OCI-LY7 (cell line): ENCODE measurements at regions not wholly inside any gene's neighbourhood (a gene's known extent, or its start where the extent isn't known, plus 50 kb on each side); places are given as distances from the start of the nearest gene placed in this dataset.

Source experiments
- BruUV-seq: library from RNA; stranded (reverse); fragments of 400-500 nt; replicated peaks from 2 replicates; lab custom pipeline; 2021; lab: Mats Ljungman, UMichigan
- CTCF ChIA-PET: fragments of 300-600 bp; sonication (Branson Sonifier 250); formaldehyde crosslinking; loops from one replicate; lab custom pipeline; 2022; ENCODE audit warnings: antibody characterized with exemption; ENCODE audit not compliant: unreplicated experiment; lab: Charles Lee
- POLR2A ChIA-PET: fragments of 300-600 bp; sonication (Branson Sonifier 250); formaldehyde crosslinking; loops from one replicate; lab custom pipeline; 2022; ENCODE audit warnings: antibody characterized with exemption; lab: Charles Lee
- DNase-seq: peaks from one replicate; pipeline ENCODE4 v3.0.0-alpha.2; 2015; ENCODE audit warnings: low spot score
- H2AFZ ChIP-seq: fragments of 200-600 bp; sonication (generic), shearing (Covaris generic); 2 replicates; pipeline ENCODE4 v1.6.1; 2014; ENCODE audit warnings: mild to moderate bottlenecking, antibody characterized with exemption, low read length, moderate library complexity
- H3K27ac ChIP-seq: fragments of 200-600 bp; sonication (generic); 2 replicates; pipeline ENCODE4 v1.5.1; 2014; ENCODE audit warnings: mixed run types, low read depth, mild to moderate bottlenecking, moderate library complexity, low read length, inconsistent platforms; ENCODE audit not compliant: poor library complexity, severe bottlenecking
- H3K36me3 ChIP-seq: fragments of 200-600 bp; sonication (generic); 2 replicates; pipeline ENCODE4 v1.6.1; 2014; ENCODE audit warnings: mild to moderate bottlenecking, antibody characterized with exemption, low read length, moderate library complexity, mixed read lengths; ENCODE audit not compliant: insufficient read depth
- H3K4me1 ChIP-seq: fragments of 200-600 bp; sonication (generic); 2 replicates; pipeline ENCODE4 v1.5.1; 2014; ENCODE audit warnings: mild to moderate bottlenecking, low read length; ENCODE audit not compliant: insufficient read depth, poor library complexity, severe bottlenecking
- H3K4me2 ChIP-seq: fragments of 200-600 bp; sonication (generic); 2 replicates; pipeline ENCODE4 v1.6.1; 2014; ENCODE audit warnings: mild to moderate bottlenecking, low read length
- H3K4me3 ChIP-seq: fragments of 200-600 bp; sonication (generic); 2 replicates; pipeline ENCODE4 v1.5.1; 2014; ENCODE audit warnings: mild to moderate bottlenecking, low read depth, low read length; ENCODE audit not compliant: poor library complexity, severe bottlenecking
- H3K79me2 ChIP-seq: fragments of 200-600 bp; sonication (generic); 2 replicates; pipeline ENCODE4 v1.6.1; 2016; ENCODE audit warnings: low read depth, mild to moderate bottlenecking, low read length, moderate library complexity, mixed read lengths; ENCODE audit not compliant: insufficient read depth
- H3K9me2 ChIP-seq: fragments of 200-600 bp; sonication (generic); 2 replicates; pipeline ENCODE4 v1.6.1; 2016; ENCODE audit warnings: mild to moderate bottlenecking, low read length, mixed read lengths; ENCODE audit not compliant: insufficient read depth
- H3K9me3 ChIP-seq: fragments of 200-600 bp; sonication (generic); 2 replicates; pipeline ENCODE4 v1.6.1; 2014; ENCODE audit warnings: mild to moderate bottlenecking, mixed run types, low read length, mixed read lengths
- H4K20me1 ChIP-seq: fragments of 200-600 bp; sonication (generic); 2 replicates; pipeline ENCODE4 v1.6.1; 2014; ENCODE audit warnings: mild to moderate bottlenecking, antibody characterized with exemption, low read length, moderate library complexity, mixed read lengths; ENCODE audit not compliant: insufficient read depth
- EZH2phosphoT487 ChIP-seq: fragments of 200-600 bp; sonication (generic); IDR thresholded peaks from 2 replicates; pipeline ENCODE4 v1.6.1; 2018; ENCODE audit warnings: low read depth, borderline replicate concordance, mild to moderate bottlenecking, mixed run types, antibody characterized with exemption, low read length, moderate library complexity, mixed read lengths
- intact Hi-C: fragments of 100-400 bp; cut with micrococcal nuclease; formaldehyde crosslinking; loops from one replicate; pipeline ENCODE4 v1.10.0; 2022; ENCODE audit not compliant: unreplicated experiment
- TF ChIP-seq, protein P1 (sequence below): fragments of 200-600 bp; sonication (generic); conservative IDR thresholded peaks from 2 replicates; pipeline ENCODE4 v1.5.1; 2014; ENCODE audit warnings: mild to moderate bottlenecking, antibody characterized with exemption, low read length, moderate library complexity, mixed read lengths

DNA sequence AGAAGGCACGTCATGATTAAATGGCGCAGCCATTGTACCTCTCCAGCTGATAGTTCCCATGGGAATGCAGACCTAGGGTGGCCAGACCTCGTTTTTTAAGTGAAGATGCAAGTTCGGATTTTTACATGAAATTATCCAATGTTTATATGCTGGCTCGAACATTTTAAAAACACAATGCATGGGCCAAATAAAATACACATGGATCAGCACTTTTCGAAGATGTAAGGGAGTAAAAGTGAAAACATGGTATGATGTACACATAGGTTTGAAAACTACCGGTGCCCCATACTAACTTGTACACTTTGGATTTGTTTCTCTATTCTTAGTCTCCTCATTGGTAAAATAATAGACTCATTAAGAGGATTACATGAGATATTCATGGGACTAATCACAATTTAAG is 412.5 kb upstream of the CCNG1 start:
- Histone ChIP-seq H3K4me1 (no peaks in the 10 kb centered on the region), H4K20me1 (no peaks in the 10 kb centered on the region), H3K4me3 (no peak overlapping the region), H3K4me2 (no peak overlapping the region), H3K9me3 (no peaks in the 10 kb centered on the region), H3K79me2 (no peaks in the 10 kb centered on the region), H3K9me2 (no peaks in the 10 kb centered on the region), H3K27ac (no peak overlapping the region), H2AFZ (no peak overlapping the region), H3K36me3 (no peaks in the 10 kb centered on the region)
- intact Hi-C loops, result no loop called here
- no TSS peak for BruUV-seq
- CTCF ChIA-PET, result no interaction called here
- TF ChIP-seq, protein P1, sequence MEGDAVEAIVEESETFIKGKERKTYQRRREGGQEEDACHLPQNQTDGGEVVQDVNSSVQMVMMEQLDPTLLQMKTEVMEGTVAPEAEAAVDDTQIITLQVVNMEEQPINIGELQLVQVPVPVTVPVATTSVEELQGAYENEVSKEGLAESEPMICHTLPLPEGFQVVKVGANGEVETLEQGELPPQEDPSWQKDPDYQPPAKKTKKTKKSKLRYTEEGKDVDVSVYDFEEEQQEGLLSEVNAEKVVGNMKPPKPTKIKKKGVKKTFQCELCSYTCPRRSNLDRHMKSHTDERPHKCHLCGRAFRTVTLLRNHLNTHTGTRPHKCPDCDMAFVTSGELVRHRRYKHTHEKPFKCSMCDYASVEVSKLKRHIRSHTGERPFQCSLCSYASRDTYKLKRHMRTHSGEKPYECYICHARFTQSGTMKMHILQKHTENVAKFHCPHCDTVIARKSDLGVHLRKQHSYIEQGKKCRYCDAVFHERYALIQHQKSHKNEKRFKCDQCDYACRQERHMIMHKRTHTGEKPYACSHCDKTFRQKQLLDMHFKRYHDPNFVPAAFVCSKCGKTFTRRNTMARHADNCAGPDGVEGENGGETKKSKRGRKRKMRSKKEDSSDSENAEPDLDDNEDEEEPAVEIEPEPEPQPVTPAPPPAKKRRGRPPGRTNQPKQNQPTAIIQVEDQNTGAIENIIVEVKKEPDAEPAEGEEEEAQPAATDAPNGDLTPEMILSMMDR, result no peak
- TF ChIP-seq EZH2phosphoT487, result no peak
- DNase-seq, result no peak
- POLR2A ChIA-PET, result no interaction called here

DNA sequence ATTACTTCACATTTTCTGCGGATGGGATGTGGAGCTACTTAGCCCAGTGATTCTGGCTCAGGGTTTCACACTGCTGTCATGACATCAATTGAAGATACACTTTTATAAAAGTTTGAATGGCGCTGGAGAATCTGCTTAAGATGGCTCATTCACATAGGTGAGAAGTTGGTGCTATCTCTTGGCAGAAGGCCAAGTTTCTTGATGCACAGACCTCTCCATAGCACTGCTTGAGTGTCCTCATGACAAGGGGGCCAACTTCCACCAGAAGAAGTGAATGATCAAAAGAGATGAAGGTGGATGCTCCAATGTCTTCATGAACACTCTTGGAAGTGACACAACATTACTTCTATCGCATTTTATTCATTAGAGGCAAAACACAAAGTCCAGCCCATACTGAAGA is 403.7 kb upstream of the CCNG1 start:
- DNase-seq, result no peak
- POLR2A ChIA-PET, result no interaction called here
- Histone ChIP-seq H3K9me3 (no peaks in the 10 kb centered on the region), H3K36me3 (no peaks in the 10 kb centered on the region), H3K4me1 (no peaks in the 10 kb centered on the region), H3K9me2 (no peaks in the 10 kb centered on the region), H3K27ac (no peak overlapping the region), H4K20me1 (no peaks in the 10 kb centered on the region), H3K4me2 (no peak overlapping the region), H3K4me3 (no peak overlapping the region), H2AFZ (no peak overlapping the region), H3K79me2 (no peaks in the 10 kb centered on the region)
- TF ChIP-seq, protein P1, result no peak
- no peak for TF ChIP-seq EZH2phosphoT487
- no TSS peak for BruUV-seq
- CTCF ChIA-PET, result interaction anchor here (0.5 kb wide), 1 partner anchor 22 kb away, joined by 3 read pairs; no protein-coding TSS in a partner anchor
- intact Hi-C loops, result no loop called here

DNA sequence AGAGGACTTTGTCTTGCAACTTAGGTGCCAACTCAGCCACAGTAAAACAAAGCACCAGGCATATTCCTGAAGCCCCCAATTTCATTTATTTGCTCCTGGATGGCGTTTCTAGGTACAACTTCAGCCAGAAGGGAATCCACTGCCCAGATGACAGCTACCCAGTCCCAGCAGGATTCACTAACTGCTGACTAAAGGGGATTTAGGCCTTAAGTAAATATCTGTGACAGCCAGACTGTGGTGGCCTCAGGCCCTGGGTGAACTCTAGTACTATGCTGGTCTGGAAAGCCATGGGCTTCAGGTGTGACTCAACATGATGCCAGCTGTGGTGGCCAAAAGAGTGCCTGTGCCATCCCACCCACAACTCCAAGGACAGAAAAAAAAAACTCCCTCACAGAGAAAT is 396.1 kb upstream of the CCNG1 start:
- Histone ChIP-seq H3K79me2 (no peaks in the 10 kb centered on the region), H3K9me3 (no peaks in the 10 kb centered on the region), H3K27ac (no peak overlapping the region), H2AFZ (no peak overlapping the region), H4K20me1 (no peaks in the 10 kb centered on the region), H3K36me3 (no peaks in the 10 kb centered on the region), H3K4me3 (no peak overlapping the region), H3K4me1 (no peaks in the 10 kb centered on the region), H3K9me2 (no peaks in the 10 kb centered on the region), H3K4me2 (no peak overlapping the region)
- no peak for TF ChIP-seq EZH2phosphoT487
- TF ChIP-seq, protein P1, result no peak
- no TSS peak for BruUV-seq
- ChIA-PET POLR2A (no interaction called here), CTCF (no interaction called here)
- no peak for DNase-seq
- intact Hi-C loops, result no loop called here
